Ishikawa (cell line): ENCODE measurements at regions not wholly inside any gene's neighbourhood (a gene's known extent, or its start where the extent isn't known, plus 50 kb on each side); places are given as distances from the start of the nearest gene placed in this dataset.

Source experiments
- CEBPB ChIP-seq: IDR thresholded peaks from 2 replicates; pipeline ENCODE4 v1.6.1; 2012
- CREB1 ChIP-seq: IDR thresholded peaks from 2 replicates; pipeline ENCODE4 v1.6.1; 2012; ENCODE audit warnings: low read depth
- EGR1 ChIP-seq: IDR thresholded peaks from 2 replicates; pipeline ENCODE4 v1.6.1; 2012
- EP300 ChIP-seq: IDR thresholded peaks from 2 replicates; pipeline ENCODE4 v1.6.1; 2012; ENCODE audit warnings: borderline replicate concordance
- FOXM1 ChIP-seq: IDR thresholded peaks from 2 replicates; pipeline ENCODE4 v1.6.1; 2012; ENCODE audit warnings: low read depth, borderline replicate concordance
- NFIC ChIP-seq: IDR thresholded peaks from 2 replicates; pipeline ENCODE4 v1.6.1; 2012
- RAD21 ChIP-seq: IDR thresholded peaks from 2 replicates; pipeline ENCODE4 v1.6.1; 2012; ENCODE audit warnings: low read depth
- TAF1 ChIP-seq: IDR thresholded peaks from 2 replicates; pipeline ENCODE4 v1.6.1; 2012; ENCODE audit warnings: low read depth, mild to moderate bottlenecking
- TCF12 ChIP-seq: IDR thresholded peaks from 2 replicates; pipeline ENCODE4 v1.6.1; 2012; ENCODE audit warnings: low read depth
- TEAD4 ChIP-seq: IDR thresholded peaks from 2 replicates; pipeline ENCODE4 v1.6.1; 2012
- YY1 ChIP-seq: IDR thresholded peaks from 2 replicates; pipeline ENCODE4 v1.6.1; 2012; ENCODE audit warnings: low read depth
- ZBTB7A ChIP-seq: IDR thresholded peaks from 2 replicates; pipeline ENCODE4 v1.6.1; 2012; ENCODE audit warnings: low read depth
- TF ChIP-seq, protein P1 (sequence below): IDR thresholded peaks from 2 replicates; pipeline ENCODE4 v1.6.1; 2012; ENCODE audit warnings: low read depth, mild to moderate bottlenecking
- TF ChIP-seq, protein P2 (sequence below): IDR thresholded peaks from 2 replicates; pipeline ENCODE4 v1.6.1; 2012
- TF ChIP-seq, protein P3 (sequence below): IDR thresholded peaks from 2 replicates; pipeline ENCODE4 v1.6.1; 2012

DNA sequence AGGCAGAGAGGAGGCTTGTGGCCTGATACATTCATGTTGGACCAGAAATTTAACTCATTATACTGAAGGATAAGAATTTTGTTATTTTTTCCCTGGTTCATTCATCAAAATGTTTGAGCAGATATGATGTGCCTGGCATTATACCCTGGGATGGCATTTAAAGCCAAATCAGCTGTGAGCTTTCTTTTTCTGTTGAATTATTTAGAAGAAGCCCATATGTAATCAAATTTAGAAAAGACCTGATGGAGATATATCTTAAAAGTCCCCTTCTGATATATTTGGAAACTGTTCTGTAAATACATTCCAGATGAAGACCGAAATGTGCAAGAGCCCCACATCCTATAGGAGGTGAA is 743.1 kb upstream of the HS6ST1 start:
- TF ChIP-seq EGR1 (no peak), TEAD4 (no peak), TAF1 (no peak), ZBTB7A (no peak), YY1 (no peak), TCF12 (no peak), CREB1 (no peak), FOXM1 (no peak), EP300 (no peak), NFIC (no peak), CEBPB (no peak), RAD21 (no peak)
- TF ChIP-seq, protein P1, sequence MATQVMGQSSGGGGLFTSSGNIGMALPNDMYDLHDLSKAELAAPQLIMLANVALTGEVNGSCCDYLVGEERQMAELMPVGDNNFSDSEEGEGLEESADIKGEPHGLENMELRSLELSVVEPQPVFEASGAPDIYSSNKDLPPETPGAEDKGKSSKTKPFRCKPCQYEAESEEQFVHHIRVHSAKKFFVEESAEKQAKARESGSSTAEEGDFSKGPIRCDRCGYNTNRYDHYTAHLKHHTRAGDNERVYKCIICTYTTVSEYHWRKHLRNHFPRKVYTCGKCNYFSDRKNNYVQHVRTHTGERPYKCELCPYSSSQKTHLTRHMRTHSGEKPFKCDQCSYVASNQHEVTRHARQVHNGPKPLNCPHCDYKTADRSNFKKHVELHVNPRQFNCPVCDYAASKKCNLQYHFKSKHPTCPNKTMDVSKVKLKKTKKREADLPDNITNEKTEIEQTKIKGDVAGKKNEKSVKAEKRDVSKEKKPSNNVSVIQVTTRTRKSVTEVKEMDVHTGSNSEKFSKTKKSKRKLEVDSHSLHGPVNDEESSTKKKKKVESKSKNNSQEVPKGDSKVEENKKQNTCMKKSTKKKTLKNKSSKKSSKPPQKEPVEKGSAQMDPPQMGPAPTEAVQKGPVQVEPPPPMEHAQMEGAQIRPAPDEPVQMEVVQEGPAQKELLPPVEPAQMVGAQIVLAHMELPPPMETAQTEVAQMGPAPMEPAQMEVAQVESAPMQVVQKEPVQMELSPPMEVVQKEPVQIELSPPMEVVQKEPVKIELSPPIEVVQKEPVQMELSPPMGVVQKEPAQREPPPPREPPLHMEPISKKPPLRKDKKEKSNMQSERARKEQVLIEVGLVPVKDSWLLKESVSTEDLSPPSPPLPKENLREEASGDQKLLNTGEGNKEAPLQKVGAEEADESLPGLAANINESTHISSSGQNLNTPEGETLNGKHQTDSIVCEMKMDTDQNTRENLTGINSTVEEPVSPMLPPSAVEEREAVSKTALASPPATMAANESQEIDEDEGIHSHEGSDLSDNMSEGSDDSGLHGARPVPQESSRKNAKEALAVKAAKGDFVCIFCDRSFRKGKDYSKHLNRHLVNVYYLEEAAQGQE: no peak
- TF ChIP-seq, protein P2, sequence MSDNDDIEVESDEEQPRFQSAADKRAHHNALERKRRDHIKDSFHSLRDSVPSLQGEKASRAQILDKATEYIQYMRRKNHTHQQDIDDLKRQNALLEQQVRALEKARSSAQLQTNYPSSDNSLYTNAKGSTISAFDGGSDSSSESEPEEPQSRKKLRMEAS: no peak
- TF ChIP-seq, protein P3, sequence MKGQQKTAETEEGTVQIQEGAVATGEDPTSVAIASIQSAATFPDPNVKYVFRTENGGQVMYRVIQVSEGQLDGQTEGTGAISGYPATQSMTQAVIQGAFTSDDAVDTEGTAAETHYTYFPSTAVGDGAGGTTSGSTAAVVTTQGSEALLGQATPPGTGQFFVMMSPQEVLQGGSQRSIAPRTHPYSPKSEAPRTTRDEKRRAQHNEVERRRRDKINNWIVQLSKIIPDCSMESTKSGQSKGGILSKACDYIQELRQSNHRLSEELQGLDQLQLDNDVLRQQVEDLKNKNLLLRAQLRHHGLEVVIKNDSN: no peak

DNA sequence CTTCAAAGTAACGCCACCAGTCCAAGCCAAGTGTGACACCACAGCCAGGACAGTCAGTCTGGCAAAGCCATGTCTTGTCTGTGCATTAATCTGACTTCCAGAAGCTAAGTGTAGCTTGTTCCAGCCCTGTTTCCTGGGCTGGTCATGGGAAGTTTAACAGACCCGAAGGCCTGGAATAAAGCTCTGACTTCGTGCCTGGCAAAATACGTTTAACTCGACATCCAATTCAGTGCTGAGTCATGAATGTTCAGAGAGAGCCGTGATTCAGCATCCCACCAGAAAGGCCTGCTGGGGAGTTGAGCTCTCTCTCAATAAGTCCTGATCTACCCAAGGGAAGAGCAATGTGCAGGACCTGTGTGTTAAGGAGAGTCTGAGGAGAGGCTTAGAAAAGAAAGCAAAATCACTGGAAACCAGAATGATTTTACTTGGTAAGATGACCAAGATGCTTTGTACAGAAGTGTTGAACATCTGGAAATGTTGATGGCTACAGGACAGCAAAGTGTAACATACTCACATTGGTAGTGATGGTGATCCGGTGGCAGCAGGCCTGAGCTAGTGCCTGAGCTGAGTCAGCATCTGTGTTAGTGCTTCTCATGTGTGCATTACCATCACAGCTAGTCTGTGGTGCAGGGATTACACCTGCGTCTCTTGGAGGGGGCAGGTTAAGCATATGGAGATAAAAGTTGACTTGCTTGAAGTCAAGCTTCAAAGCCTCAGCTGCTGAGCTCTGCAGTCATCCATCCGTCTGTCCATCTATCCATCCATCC is 743.7 kb upstream of the HS6ST1 start:
- TF ChIP-seq NFIC (no peak), ZBTB7A (no peak), EP300 (no peak), TEAD4 (no peak), EGR1 (no peak)

DNA sequence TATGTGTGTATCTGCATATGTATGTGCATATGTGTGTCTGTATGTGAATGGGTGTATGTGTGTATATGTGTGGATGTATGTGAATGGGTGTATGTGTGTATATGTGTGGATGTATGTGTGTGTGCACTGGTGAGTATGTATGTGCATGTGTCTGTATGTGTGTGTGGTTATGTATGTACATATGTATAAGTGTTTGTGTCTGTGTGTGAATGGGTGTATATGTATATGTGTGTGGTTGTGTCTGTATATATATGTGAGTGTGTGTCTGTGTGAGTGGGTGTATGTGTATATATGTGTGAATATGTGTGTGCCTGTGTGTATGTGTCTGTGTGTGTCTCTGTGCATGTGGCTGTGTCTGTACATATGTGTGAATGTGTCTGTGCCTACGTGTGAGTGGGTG is 748.4 kb upstream of the HS6ST1 start:
- TF ChIP-seq, protein P1: no peak
- TF ChIP-seq TAF1: no peak
- no peak for TF ChIP-seq EP300
- no peak for TF ChIP-seq FOXM1
- TF ChIP-seq YY1: no peak
- TF ChIP-seq TCF12: no peak
- no peak for TF ChIP-seq CREB1
- TF ChIP-seq, protein P2: no peak
- TF ChIP-seq ZBTB7A: no peak
- no peak for TF ChIP-seq EGR1
- no peak for TF ChIP-seq RAD21
- no peak for TF ChIP-seq NFIC
- no peak for TF ChIP-seq CEBPB
- TF ChIP-seq, protein P3: no peak
- no peak for TF ChIP-seq TEAD4

DNA sequence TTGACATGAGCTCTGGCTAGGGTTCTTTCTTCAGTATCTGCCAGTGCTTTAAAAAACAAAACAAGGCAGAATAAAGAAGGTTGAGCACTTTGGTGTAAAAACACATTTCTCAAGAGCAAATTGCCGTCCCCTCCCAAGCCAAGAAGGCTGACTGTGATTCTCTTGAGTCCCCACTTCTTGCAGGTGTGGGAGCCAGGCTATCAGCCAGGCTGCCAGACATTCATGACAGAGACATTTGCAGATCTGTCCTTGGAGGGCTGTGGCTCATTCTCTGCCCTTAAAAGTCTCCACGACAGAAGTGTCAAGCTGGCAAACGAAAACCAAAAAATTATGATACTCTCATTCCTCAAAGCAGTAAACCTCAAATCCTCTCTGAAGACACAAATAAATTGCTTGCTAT is 749.3 kb upstream of the HS6ST1 start:
- TF ChIP-seq NFIC (no peak), YY1 (no peak), TAF1 (no peak), CEBPB (no peak), FOXM1 (no peak), TCF12 (no peak), ZBTB7A (no peak), CREB1 (no peak)
- TF ChIP-seq, protein P2: no peak
- TF ChIP-seq, protein P3: no peak
- TF ChIP-seq, protein P1: no peak
